NCI-H1930 (cell line): ENCODE measurements at regions not wholly inside any gene's neighbourhood (a gene's known extent, or its start where the extent isn't known, plus 50 kb on each side); places are given as distances from the start of the nearest gene placed in this dataset.

Source experiments
- DNase-seq, 2 experiments: peaks; one replicate each; lab custom pipeline; 2025; lab: John Stamatoyannopoulos, UW

DNA sequence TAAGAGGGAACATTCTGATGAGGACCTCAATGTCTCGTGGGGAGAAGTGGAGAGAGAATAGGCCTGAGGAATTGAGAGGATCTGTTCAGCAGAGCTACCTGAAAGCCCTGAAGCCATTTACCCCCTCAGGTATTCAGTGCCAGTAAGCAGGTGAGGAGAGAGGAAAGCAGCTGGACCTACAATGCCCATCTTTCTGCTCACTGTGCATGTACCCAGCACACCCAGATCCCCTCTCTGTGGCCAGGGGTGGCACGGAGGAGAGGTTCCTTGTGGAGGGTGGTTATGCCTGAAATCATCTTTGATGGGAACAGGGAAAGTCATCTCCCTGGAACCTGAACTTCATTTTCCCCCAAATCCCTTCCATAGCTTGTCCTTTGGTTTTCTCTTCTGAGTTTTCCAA, 277.8 kb upstream of the B3GAT1 start:
- DNase-seq = no peak

DNA sequence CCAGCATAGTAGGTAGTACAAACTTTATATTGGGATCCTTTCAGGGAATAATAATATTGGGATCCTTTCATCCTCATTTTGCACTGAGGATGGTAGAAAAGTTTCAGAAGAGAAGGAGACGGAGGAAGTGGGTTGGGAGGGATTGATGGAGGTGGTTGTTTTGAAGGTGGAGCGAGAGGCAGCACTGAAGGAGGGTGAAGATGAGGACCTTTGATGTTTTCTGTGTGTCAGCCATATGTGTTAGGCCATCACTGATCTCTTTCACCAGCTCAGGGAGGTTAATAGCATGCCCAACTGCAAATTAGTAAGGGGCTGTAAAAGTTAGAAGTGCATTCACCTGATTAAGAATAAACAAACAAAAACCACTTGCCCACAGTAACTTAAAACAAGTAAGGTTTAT, 275.5 kb upstream of the B3GAT1 start:
- no peak for DNase-seq

DNA sequence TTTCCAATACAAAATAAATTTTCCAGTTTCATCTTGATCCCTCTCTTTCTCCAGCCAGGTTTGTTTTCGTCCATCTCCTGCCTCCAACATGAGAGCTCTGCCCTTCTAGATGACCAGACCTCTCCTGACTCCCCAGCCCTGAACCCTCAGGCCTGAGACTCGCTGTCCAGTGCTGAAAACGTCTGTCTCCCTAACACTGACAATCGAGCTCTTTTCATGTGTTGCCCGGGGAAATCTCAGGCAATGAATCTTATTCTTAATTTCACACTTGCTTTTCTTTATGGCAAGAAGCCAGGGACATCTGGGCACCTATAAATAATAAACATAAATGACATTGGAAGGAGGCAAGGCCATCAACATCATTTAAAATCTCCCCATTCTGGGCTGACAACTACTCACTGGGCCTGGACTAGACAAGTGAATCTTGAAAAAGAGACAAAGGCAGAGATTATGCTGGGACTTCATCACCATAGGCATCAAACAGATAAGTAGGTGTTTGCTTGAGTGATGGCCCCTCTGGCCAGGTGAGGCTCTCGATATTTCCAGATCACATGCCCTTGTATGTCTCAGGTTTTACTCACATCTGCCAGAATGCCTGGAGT, 274.5 kb upstream of the B3GAT1 start:
- DNase-seq = no peak

DNA sequence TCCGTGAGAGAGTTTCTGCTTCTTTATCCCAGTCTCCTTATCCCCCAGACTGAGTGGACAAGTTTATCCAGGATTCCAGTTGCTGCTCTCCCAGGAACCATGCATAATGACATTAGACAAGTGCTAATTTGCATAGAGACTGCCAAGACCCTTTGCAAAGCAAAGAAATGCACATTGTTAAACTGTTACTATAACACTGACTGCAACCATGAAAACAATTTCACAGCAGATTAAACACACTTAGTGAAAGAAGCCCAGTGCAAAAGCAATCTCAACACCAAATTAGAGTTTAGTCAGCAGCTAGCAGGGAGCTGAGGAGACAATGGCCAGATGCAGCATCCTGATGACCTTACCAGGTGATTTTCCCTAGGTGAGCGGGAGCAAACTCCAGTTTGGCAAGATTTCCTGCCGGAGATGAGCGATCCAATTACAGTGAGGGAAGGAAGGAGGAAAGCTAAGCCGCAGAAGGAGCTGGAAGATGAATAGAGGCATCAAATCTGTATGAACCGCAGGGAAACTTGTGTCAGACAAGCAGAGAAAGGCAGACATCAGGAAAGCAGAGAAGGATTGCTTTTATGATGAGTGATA, 273.8 kb upstream of the B3GAT1 start:
- no peak for DNase-seq

DNA sequence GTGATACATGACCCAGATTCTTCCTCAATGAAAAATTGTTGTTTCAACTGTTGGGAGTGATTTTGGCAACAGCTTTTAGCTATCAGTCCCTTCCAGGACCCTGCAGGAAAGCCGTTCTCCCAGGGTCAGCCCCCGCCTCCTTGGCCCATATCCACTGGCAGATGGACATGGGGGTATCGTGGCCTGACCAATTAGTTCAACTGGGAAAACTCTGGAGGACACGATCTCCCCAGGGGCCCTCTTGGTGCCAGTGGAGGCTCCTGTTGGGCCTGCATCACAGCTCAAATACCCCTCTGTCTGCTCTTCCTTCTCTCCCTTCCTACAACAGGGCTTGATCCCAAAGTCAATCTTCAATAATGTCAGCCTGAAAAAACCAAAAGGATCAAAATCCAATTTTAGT, 272.5 kb upstream of the B3GAT1 start:
- DNase-seq = no peak

DNA sequence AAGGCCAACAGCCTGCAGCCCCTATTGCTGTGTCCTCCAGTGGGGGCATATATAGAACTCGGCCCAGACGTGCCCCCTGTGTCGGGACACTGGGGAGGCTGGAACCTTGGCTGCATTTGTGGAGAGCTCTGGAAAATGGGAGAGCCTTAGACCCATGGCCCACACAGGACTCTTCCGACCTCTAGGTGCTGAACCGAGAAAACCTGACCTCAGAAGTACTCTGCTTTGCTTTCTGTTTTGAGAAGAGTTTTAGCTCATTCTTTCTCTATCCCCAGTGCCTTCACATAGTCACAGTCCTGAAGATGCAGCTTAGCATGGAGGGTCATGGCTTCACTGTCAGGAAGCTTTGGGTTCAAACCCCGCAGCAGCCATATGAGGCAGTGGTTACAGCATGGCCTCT, 271.8 kb upstream of the B3GAT1 start:
- DNase-seq = no peak

DNA sequence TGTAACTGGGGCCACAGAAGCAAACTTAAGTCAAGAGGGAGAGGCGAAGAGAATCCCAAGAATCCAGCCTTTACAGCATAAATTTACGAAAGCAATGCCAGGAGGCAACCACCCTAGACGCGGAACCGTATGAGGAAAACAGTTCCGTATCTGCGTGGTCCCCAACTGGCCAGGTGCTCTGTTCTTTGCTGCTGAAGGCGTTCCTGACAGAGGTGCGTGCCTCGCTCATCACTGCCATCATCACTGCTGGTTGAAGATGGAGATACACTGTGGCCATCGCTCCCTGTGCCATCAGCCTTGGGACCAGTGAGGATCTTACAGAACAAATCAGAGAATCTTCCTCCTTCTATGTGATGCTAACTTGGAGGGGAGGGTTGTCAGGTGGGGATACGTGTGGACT, 270.5 kb upstream of the B3GAT1 start:
- no peak for DNase-seq

DNA sequence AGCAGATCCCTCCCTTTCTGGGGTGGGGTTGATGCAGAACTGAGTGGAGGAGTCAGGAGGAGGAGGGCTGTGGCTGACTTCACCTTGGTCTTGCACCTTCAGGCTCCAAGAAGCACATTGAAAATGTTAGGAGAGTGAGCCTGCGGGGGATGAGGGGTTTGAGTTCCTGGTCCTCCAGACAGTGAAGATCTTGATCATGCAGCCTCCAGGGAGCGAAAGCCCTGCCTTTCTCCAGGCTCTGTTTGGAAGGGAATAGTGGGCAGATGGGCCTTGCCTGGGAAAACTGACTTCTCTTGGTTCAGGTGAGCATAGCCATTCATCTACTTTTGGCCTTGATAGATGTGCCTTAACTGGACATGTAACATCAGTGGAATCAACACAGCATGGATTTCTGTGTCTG, 267.6 kb upstream of the B3GAT1 start:
- no peak for DNase-seq

DNA sequence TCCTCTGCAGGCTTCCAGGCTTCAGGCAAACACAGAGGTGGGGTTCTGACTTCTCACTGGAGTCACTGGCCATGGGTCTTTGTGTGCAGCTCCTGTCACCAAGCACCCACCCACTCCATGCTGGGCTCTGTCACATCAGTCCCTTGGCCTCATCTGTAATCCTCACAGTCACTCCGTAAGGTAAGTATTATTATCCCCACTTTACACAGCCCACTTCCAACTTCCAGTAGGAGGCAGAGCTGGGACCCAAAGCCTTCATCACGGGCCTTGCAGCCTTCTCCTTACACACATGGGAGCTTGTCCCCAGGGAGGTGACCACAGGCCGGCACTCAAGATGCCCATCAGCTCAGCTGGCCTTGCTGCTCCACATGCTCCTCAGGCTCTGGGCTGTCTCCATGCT, 266.7 kb upstream of the B3GAT1 start:
- DNase-seq = no peak

DNA sequence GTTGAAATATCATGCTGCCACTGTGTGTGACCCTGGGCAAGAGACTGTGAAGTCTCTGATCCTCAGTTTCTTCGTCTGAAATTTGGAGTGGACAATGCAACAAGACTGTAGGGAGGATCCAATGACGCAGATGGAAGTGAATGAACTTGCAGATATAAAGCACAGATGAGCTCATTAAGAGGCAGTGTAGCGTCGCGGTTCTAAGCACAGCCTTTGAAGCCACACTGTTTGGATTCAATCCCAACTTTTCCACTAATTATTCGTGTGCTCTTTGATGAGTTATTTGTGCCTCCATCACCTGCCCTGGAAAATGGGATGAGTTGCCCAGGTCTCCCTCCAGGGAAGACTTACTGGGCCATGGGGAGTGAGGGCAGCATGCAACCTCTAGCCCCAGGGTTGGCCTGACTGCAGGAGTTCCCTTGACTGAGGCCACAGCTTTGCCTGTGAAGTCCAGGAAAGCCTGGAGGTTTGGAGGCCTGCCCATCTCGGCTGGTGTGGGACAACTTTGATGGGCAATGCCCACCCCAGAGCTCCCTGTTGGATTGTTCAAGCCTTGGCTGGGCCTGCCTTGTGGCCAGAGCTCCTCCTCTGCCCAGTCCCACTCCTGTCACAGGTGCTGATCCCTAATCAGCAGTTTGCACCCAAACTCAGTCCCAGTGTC, 266.0 kb upstream of the B3GAT1 start:
- DNase-seq = no peak

DNA sequence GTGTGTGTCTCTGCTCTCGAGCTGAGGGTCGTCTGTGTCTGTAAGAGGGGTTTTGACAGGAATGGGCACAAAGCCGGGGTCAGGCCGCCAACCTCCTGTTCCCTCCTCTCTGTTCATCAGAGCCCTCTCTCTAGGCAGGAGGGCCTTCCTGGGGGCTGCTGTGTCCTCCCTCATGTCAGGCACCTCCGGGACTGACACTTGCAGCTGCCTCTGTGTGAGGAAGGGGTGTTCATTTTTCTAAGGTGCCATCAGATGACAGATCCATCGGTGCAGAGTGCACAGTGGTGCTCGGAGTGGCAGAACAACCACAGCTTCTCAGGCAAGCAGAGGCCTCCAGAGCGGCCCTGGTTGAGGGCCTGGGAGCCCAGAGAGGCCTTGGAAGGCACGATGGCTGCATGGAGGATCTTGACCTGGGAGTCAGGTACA, 265.4 kb upstream of the B3GAT1 start:
- DNase-seq = no peak

DNA sequence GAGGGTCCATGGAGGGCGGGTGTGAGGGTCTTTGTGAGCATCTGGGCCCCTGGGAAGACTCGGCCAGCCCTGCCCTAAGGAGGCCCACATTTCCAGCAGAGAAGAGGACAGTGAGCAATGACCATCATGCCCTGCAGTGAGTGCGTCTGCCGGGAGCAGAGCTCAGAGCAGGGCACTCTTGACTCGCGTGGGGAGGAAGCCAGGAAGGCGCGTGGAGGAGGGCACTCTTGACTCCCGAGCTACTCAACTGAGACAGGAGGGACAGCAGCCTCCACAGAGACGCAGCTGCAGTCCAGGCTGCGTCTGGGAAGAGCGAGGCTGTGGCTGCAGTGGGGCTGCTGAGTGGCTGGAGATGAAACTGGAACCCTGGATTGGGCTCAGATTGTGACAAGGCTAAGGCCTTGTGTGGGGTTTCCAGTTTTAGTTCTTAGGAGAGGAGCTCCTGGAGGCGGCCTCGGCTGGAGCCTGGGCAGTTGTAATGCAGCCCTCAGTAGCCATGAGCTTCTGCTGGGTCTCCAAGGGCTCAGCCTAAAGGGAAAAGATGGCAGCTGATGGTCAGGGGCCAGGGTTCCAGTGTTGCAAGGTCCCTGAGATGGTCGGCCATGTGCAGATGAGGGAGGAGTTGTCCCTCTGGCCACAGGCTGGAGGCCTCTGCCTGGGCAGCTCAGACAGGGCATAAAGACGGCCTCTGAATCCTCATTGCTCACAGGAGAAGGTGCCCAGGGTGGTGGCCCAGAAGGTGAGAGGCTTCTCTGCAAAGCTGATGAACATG, 264.7 kb upstream of the B3GAT1 start:
- no peak for DNase-seq

DNA sequence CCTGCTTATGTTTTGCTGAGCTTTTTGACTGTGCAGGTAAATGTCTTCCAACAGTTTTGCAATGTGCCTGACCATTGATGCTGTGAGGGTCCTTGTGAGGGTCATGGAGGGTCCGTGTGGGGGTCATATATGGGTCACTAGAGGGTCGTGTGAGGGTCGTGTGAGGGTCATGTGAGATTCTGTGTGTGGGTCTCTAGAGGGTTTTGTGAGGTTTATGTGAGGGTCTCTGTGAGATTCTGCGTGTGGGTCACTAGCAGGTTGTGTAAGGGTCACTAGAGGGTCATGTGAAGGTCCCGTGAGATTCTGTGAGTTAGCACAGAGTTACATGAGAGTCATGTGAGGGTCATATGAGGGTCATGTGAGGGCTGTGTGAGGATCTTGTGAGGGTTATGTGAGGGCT, 263.9 kb upstream of the B3GAT1 start:
- no peak for DNase-seq

DNA sequence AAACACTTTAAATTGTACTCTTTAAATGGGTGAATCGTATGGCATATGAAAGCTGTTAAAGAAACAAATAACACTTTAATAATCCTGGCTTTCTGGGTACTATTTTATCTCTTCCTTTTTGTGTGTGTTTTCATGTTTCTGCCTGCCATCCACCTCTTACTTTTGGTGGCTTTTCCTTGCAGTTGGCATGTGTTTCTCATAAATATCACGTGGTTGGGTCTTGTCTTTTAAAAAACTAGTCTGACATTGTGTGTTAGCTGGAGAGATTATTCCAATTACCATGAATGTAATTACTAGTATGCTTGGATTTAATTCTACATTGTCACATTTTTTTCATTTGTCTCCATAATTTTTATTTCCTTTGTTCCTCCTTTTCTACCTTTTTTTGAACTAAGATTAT, 262.9 kb upstream of the B3GAT1 start:
- DNase-seq = no peak

DNA sequence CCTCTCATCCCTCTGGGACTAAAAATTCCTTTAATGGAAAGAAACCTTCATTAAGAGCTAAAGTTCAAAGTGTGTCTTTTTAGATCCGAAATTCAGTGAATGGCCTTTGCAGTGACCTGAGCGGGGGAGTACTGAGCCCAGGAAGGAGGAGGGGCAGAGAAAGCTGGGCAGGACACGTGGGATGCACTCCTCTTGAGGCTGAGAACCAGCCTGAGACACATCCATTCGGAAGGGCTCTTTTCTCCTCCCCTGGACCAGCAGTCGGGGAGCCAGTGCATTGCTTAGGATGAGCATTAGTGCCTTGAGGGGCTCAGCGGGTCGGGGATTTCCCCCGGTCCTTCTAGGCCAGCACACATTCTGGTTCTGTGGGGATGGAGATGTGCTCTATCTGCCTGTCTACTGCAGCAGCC, 258.9 kb upstream of the B3GAT1 start:
- DNase-seq = no peak

DNA sequence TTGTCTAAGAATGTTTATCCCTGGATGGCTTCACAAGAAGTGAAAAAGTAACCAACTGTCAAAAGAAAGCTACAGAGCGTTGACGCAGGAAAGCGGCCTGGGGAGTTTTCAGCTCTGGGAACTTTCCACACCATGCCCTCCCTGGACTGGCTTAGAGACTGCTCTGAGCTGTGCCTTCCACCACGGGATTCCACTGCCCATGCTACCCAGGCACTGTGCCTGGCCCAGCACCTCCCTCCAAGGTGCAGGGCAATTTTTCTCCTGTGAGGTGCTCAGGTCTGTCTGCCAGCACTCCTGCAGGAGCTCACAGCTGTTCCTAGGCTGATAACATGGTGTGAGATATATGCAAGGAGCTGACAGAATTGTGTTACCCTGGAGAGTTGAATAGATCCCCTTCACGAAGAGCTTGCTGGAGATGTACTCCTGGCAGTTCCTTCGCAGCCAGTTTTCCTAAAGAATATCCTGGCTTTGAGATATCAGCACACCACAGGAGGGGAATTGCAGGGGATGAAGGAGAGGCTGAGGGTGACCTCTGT, 258.3 kb upstream of the B3GAT1 start:
- no peak for DNase-seq

DNA sequence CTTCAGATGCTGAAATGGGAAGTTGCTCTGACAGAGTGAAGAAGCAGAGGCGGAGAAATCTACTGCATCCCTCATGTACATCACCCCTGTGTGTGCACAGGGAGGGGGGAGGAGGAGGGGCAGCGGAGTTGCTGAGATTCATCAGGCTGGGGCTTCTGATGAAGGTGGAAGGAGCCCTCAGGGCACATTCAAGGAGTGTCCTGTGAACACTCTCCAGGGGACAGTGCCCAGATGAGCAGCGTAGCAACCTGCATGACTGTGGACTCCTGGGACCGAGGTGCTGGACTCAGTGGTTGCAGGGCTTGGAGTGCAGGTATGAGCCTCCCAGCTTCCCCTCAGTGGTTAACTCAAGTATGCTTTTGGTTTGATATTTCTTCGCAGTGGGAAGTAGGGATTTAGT, 257.8 kb upstream of the B3GAT1 start:
- no peak for DNase-seq

DNA sequence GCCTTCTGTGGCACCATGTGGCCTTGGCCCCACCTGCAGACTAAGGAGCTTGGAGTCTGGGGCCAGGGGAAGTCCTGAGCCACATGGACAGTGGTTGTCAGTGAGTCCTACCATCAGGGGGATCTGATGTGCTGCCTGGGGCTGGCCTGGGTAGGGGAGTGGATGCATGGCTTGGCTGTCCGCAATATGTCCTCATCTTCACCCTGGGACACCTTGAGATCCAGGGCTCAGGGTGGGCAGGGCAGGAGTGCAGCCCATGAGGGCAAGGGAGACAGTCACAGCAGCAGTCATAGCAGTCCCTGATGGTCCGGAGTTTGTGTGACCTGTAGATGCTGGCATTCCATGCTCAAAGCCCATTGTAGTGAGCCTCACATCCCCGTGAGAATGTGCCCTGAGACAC, 256.8 kb upstream of the B3GAT1 start:
- DNase-seq = no peak

DNA sequence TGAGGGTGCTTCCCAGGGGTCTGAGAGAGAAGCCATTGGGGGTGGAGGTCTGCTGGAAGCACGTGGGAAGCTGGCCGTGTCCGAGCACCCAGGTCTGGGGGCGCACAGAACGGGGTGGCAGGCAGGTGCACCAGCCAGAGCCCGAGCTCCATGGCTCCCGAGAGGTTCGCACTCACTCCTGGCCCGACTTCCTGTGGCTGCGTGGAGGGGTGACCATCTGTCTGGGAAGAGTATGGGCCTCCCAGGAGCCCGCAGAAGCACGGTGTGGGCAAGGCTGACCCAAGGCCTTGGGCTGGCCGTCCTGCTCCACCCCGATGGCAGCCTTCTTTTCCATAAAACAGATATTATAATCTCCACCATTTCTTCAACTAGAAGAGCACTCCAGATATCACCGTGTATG, 256.0 kb upstream of the B3GAT1 start:
- DNase-seq = no peak

DNA sequence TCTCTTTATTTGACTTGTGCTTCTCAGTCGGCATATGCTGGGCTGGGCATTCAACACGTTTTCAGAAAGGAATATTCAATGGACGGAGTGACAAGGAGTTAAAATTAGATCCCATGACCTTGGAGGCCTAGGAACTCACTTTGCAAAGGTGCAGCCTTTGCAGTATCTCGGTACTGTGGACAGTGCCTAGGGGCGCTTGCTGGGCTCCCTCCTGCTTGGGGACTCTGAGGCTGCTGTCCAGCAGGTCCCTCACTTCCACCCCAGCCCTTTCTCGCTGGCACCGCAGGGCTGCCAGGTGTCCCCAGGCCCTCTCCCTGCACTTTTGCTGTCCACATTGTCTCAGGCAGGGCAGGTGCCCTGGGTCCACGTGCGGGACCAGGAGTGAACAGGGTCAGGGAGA, 255.5 kb upstream of the B3GAT1 start:
- no peak for DNase-seq

DNA sequence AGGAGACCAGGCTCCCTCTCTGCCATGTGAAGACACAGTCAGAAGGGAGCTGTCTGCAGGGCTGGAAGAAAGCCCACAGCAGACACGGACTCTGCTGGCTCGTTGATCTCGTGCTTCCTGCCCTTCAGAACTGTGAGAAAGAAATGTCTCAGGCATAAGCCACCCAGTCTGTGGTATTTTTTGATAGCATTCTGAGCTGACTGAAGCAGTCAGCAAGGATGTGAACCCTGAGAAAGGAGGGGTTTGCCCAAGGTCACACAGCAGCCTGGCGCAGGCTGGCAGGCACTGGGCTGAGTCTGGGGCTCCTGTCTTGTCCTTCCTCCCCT, 255.1 kb upstream of the B3GAT1 start:
- DNase-seq = no peak

DNA sequence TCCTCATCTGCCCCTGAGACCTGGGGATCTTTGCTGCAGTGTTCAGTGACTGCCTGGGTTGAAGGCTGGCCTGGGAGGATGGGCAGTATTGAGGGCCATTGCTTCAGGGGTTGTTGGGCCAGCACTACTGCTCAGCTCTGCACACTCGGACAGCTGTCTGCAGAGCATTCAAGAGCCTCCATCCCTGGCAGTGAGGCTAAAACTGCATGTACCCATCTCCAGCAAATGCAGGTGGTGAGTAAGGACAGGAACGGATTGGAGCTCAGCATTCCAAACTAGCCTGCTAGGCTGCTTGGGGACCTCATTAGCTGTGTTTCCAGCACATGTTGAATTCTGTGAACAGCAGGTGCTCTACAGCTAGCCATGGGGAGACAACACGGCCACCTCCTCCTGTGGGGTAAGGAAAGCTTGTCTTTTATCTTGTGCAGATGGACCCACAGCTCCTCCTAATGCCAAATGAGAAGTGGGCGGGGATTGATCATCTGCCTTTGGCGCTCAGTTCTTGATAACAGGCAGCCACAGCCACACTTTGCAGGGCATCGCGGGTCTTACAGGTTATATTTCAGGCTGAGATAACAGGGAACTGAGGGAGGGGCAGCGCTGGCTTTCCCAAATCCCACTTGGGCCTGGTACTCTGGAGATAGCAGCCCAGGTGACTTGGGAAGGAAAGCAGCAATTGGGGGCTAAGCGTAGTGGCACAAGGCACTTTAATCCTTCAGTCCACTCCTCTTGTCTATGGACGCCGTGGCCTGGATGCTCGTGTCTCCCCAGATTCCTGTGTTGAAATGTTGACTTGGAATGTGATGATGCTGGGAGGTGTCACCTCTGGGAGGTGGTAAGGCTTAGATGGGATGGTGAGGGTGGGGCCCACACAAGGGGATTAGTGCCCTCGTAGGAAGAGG, 254.5 kb upstream of the B3GAT1 start:
- no peak for DNase-seq
